NCI-H345 (cell line): ENCODE measurements at regions not wholly inside any gene's neighbourhood (a gene's known extent, or its start where the extent isn't known, plus 50 kb on each side); places are given as distances from the start of the nearest gene placed in this dataset.
"Not testable (repeated sequence)": the region's sequence is repeated elsewhere in the genome, so short reads cannot be mapped to it uniquely, and the experiment has no call there.

ENCODE experiments used
- DNase-seq: peaks from one replicate; lab custom pipeline; 2025; lab: John Stamatoyannopoulos, UW

DNA sequence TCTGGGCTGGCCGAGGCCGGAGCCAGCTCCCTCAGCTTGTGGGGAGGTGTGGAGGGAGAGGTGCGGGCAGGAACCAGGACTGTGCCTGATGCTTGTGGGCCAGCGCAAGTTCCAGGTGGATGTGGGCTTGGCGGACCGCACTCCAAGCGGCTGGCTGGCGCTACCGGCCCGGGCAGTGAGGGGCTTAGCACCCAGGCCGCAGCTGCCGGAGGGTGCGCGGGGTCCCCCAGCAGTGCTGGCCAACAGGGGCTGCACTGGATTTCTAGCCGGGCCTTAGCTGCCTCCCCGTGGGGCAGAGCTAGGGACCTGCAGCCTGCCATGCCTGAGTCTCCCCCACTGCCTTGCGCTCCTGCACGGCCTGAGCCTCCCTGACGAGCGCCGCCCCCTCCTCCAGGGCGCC is 242.8 kb downstream of the CCSER2 start:
- no peak for DNase-seq

GRCh38 chr10:84574102-84574501 is 245.7 kb downstream of the CCSER2 start:
- no peak for DNase-seq

GRCh38 chr10:84581976-84582375 is 253.6 kb downstream of the CCSER2 start:
- no peak for DNase-seq

GRCh38 chr10:84583501-84583900 is 255.1 kb downstream of the CCSER2 start:
- DNase-seq: no peak

DNA sequence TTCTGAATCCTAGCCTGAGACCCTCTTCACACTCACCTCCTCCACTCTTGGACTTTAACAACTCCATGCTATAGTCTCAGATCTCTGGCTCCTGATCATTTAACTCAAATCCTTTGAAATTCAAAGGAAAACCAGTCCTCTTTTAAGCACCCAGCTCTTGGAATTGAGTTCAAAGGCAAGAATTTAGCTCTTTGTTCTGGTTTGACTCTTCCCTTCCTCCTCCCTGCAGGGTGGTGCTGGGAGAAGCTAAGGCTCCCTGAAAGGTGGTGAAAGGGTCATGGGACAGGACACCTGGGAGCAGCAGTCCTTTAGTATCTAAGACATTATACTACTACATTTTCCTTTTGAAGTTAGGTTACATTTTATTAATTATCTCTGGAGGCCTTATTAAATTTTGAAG is 259.4 kb downstream of the CCSER2 start:
- no peak for DNase-seq

DNA sequence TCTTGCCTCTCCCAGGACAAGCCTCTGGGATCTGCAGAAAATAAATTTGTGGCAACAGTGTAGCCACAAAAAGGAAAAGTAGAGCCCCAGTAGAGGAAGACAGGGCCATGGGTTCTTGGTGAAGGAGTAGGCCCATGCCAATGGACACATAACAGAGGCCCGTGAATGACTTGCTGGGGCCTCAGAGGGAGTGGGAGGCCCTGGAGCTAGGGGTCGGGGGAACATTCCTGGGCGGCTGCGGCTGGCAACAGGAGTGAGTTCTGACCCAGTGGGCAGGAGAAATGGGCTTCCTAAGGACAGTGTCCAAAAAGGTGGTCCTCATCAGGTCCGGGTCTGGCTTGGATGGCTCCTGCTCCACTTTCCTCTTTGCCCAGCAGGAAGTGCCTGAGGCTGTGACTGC is 260.0 kb downstream of the CCSER2 start:
- DNase-seq: no peak

DNA sequence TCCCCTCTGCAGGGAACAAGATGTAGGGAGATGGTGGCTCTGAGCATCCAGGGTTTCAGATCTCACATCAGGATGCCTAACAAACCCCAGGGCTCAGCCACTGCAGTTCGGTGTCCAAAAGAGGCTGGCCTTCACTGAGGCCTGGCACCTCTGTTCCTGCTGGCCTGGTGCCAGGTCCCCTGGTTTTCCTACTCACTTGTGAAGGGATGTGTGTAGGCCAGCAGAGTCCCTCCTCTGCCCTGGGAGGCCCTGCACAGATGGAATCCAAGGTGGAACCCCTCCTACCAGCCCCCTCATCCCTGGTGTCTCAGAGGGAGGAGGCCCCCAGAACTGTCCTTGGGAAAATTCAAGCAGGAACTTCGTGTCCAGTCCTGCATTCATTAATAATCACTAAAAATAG is 260.6 kb downstream of the CCSER2 start:
- DNase-seq: no peak

GRCh38 chr10:84589526-84590205 is 261.3 kb downstream of the CCSER2 start:
- no peak for DNase-seq

DNA sequence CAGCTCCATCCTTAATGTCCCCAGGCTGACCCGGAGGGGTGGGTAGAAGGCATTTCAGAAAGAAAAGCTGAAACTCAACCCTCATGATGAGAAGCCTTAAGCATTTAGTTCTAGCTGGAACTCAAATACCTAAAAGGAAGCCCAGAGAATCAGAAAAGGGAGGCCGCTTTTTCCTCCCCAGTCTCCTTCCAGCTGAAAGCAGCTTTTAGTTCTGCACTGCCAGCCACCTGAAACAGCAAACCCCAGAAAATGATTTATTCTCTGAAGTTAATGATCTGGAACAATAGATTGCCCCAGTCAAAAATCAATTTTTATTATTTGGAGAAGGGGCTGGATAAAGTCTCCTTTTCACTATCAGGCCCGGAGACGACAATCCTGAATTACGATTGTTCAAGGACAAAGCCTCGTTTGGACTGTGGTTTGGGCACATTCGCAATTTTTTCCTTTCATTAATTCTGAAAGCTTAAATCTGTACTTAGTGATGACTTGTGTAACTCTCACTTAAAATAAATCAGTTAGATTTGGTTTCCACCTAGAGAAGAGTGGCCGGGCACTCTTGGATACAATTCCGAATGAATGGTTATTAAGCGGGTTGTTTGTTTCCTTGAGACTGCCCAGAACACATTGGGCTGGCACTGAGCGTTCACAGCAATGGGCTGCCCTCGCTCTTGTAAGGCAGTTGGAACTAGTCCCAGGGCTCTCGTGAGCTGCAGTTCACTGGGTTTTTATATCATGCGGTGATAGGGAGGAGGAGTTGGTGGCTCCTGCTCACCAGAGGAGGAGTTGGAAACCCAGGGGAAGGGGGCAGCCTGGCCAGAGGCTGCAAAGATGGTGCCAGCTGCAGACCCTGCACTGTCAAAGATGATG is 262.2 kb downstream of the CCSER2 start:
- DNase-seq: peak; percentile 48

GRCh38 chr10:84593506-84593905 is 265.1 kb downstream of the CCSER2 start:
- no peak for DNase-seq

DNA sequence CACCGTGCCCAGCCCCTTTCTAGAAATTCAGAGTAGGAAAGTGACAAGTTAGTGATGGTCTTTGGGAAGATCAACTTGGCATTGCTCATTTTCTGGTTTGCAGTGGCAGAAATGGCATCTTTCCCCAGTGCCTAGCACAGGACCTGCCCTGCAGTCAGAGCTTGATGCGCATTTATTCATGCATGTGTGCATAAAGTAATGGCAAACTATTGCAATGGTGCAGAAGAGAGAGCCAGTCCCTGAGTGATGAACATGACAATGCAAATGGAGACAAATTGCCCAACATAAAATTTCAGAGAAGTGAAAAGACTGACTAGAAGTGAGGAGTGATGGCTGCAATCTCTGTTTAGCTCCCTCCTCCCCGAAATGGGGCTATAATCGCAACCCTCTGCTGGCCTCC is 268.2 kb downstream of the CCSER2 start:
- DNase-seq: no peak

DNA sequence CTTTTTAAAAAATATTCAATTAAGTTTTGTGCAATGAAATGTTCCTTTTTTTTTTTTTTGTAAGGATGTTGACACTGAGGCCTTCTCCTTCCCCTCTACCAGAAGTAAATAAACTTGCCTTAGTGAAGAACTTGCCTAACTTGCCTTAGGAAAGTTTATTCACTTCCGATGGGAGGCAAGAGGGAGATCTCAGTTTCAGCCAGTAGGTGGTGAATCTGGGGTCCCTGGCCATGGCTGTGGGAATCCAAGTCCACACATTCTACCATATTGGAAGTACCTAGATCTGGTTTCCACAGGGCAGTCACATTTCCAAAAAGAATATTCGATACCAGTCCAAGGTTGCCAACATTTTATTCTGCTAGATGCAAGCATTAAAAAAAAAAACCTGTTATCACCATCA is 270.9 kb downstream of the CCSER2 start:
- DNase-seq: no peak

- DNase-seq: no peak
Measured at GRCh38 chr10:84600947-84601346, 272.6 kb downstream of the CCSER2 start.

GRCh38 chr10:84602543-84602942 is 274.2 kb downstream of the CCSER2 start:
- DNase-seq: not testable (repeated sequence)

- no peak for DNase-seq
Measured at GRCh38 chr10:84603971-84604370, 275.6 kb downstream of the CCSER2 start.

GRCh38 chr10:84605802-84606201 is 277.4 kb downstream of the CCSER2 start:
- DNase-seq: no peak

- no peak for DNase-seq
Measured at GRCh38 chr10:84606428-84606827, 278.0 kb downstream of the CCSER2 start.

- DNase-seq: no peak
Measured at GRCh38 chr10:84607044-84607443, 278.7 kb downstream of the CCSER2 start.

- no peak for DNase-seq
Measured at GRCh38 chr10:84607523-84607922, 279.1 kb downstream of the CCSER2 start.

- no peak for DNase-seq
Measured at GRCh38 chr10:84608126-84608525, 279.7 kb downstream of the CCSER2 start.

DNA sequence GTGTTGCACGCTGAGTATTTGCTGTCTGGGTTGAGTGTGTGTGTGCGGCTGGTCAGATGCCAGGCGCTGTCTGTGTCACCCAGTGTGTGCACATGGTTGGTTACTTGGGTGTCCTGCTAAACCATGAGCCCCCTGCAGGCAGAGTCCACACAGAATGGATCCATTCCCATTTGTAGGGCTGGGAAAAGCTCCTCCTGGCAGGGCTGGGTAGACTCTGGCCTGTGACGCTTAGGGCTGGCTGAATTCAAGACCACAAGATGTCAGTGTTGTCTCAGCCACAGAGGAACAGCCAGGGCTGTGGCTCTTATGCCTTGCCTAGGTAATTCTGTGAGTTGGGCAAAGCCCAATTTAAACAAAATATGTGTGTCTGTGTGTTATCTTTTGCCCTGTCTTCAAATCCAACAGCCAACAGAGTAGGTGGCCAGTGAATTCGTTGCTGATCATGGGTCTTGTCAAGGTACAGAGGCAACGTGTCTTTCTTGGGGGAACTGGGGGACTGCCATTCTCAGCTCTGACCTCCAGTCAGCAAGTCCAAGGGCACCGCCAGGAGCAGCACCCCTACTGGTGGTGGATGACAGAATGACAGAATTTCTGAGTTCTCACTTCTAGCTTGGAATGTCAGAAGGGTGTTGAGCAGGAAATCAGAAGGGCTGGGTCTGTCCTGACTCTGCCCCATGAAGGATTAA is 285.1 kb downstream of the CCSER2 start:
- DNase-seq: peak; percentile 63

DNA sequence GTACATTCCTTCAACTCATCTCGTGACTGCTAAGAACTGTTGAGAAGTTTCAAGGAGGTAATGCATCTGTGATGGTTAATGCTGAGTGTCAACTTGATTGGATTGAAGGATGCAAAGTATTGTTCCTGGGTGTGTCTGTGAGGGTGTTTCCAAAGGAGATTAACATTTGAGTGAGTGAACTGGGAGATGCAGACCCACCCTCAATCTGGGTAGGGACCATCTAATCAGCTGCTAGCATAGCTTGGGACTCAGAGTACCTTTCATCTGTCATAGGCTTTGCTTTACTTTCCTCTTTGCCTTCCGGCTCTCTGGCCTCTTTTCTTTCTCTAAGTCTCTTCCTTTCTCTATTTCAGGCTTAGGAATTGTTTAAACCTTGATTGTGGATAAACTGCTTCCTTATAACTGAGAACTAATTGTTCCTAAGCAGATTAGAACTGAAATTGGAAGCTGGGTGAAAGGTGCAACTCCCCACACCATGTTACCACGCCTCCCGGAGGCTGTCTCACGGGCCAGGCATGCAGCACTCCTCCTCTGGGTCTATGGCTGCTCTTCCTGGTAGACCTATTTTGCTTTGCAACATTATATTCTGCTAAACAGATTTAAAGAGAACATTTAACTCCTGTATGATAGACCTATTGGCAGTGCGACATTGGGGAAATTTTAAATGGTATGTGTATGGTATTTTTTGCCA is 298.2 kb downstream of the CCSER2 start:
- DNase-seq: no peak
